IMR-90 (cell line): ENCODE measurements at regions not wholly inside any gene's neighbourhood (a gene's known extent, or its start where the extent isn't known, plus 50 kb on each side); places are given as distances from the start of the nearest gene placed in this dataset.

Experiments
- ATAC-seq: fragments of 200-7000 bp; cut with Tn5 transposase; 2 replicates; pipeline ENCODE4 v1.9.1; 2020; ENCODE audit warnings: low read depth, mild to moderate bottlenecking, moderate library complexity
- BruUV-seq: library from RNA; stranded (reverse); fragments of 400-500 nt; replicated peaks from 2 replicates; lab custom pipeline; 2021; lab: Mats Ljungman, UMichigan
- CTCF ChIA-PET: fragments of 300-600 bp; formaldehyde crosslinking; extraction: SDS; loops from one replicate; lab custom pipeline; 2021; ENCODE audit warnings: antibody characterized with exemption; lab: Yijun Ruan, JAX
- POLR2A ChIA-PET: fragments of 300-600 bp; sonication (Branson Sonifier 250); formaldehyde crosslinking; loops from one replicate; lab custom pipeline; 2022; ENCODE audit warnings: antibody characterized with exemption; ENCODE audit not compliant: unreplicated experiment; lab: Charles Lee
- DNase-seq: peaks from one replicate; pipeline ENCODE4 v3.0.0; 2013
- H2AFZ ChIP-seq: replicated peaks from 2 replicates; pipeline ENCODE3; 2013; ENCODE audit warnings: low read length, mild to moderate bottlenecking; ENCODE audit not compliant: poor library complexity
- H2AK5ac ChIP-seq: 2 replicates; pipeline ENCODE4 v1.6.1; 2013; ENCODE audit warnings: low read depth, low read length, inconsistent platforms
- H2AK9ac ChIP-seq: replicated peaks from 2 replicates; pipeline ENCODE3; 2013; ENCODE audit warnings: mild to moderate bottlenecking, low read depth, low read length, moderate library complexity; ENCODE audit not compliant: poor library complexity
- H2BK120ac ChIP-seq: 2 replicates; pipeline ENCODE4 v1.6.1; 2013; ENCODE audit warnings: low read depth, low read length, inconsistent platforms
- H2BK15ac ChIP-seq: 3 replicates; pipeline ENCODE4 v1.6.1; 2013; ENCODE audit warnings: low read depth, low read length, inconsistent platforms
- H2BK20ac ChIP-seq: 2 replicates; pipeline ENCODE4 v1.6.1; 2013; ENCODE audit warnings: low read depth, mild to moderate bottlenecking, inconsistent platforms, low read length, moderate library complexity
- H2BK5ac ChIP-seq: 2 replicates; pipeline ENCODE4 v1.6.1; 2013; ENCODE audit warnings: mild to moderate bottlenecking, low read depth, low read length, inconsistent platforms; ENCODE audit not compliant: poor library complexity, severe bottlenecking
- H3K14ac ChIP-seq: replicated peaks from 2 replicates; pipeline ENCODE4 v1.6.1; 2013; ENCODE audit warnings: low read depth, low read length, inconsistent platforms
- H3K18ac ChIP-seq: 2 replicates; pipeline ENCODE4 v1.6.1; 2013; ENCODE audit warnings: low read depth, low read length, control low read depth
- H3K23ac ChIP-seq: 2 replicates; pipeline ENCODE4 v1.6.1; 2013; ENCODE audit warnings: low read depth, low read length, inconsistent platforms
- H3K27ac ChIP-seq: 2 replicates; pipeline ENCODE4 v1.5.1; 2013; ENCODE audit warnings: mild to moderate bottlenecking, control low read depth, low read length; ENCODE audit not compliant: insufficient read depth
- H3K27me3 ChIP-seq: 2 replicates; pipeline ENCODE4 v1.6.1; 2013; ENCODE audit warnings: low read length; ENCODE audit not compliant: control insufficient read depth, insufficient read depth
- H3K36me3 ChIP-seq: 2 replicates; pipeline ENCODE4 v1.6.1; 2013; ENCODE audit warnings: low read length, mixed read lengths; ENCODE audit not compliant: control insufficient read depth, insufficient read depth
- H3K4ac ChIP-seq: 2 replicates; pipeline ENCODE4 v1.6.1; 2013; ENCODE audit warnings: low read depth, low read length, inconsistent platforms
- H3K4me1 ChIP-seq: 2 replicates; pipeline ENCODE4 v1.6.1; 2013; ENCODE audit warnings: low read length, mixed read lengths; ENCODE audit not compliant: control insufficient read depth, insufficient read depth
- H3K4me2 ChIP-seq: 2 replicates; pipeline ENCODE4 v1.6.1; 2013; ENCODE audit warnings: low read depth, mild to moderate bottlenecking, control low read depth, low read length, moderate library complexity
- H3K4me3 ChIP-seq: 2 replicates; pipeline ENCODE4 v1.5.1; 2013; ENCODE audit warnings: low read depth, mild to moderate bottlenecking, control low read depth, low read length, moderate library complexity; ENCODE audit not compliant: insufficient read depth
- H3K56ac ChIP-seq: 2 replicates; pipeline ENCODE4 v1.6.1; 2013; ENCODE audit warnings: low read length, inconsistent platforms; ENCODE audit not compliant: insufficient read depth; ENCODE audit errors: extremely low read depth
- H3K79me1 ChIP-seq, 2 experiments: 2 replicates each; pipeline ENCODE4 v1.6.1; 2013; ENCODE audit warnings: low read length in 2 of 2, inconsistent platforms in 1 of 2, low read depth in 1 of 2
- H3K9ac ChIP-seq: 2 replicates; pipeline ENCODE4 v1.6.1; 2013; ENCODE audit warnings: low read depth, low read length, control low read depth
- H3K9me1 ChIP-seq: 2 replicates; pipeline ENCODE4 v1.6.1; 2013; ENCODE audit warnings: low read length, inconsistent platforms; ENCODE audit not compliant: insufficient read depth
- H3K9me3 ChIP-seq: 2 replicates; pipeline ENCODE4 v1.6.1; 2013; ENCODE audit warnings: low read length; ENCODE audit not compliant: control insufficient read depth, insufficient read depth
- H4K20me1 ChIP-seq: 2 replicates; pipeline ENCODE4 v1.6.1; 2013; ENCODE audit warnings: low read length, inconsistent platforms; ENCODE audit not compliant: insufficient read depth
- H4K5ac ChIP-seq: 2 replicates; pipeline ENCODE4 v1.6.1; 2013; ENCODE audit warnings: mild to moderate bottlenecking, low read depth, low read length, control low read depth
- H4K8ac ChIP-seq, 2 experiments: 2 replicates each; pipeline ENCODE4 v1.6.1; 2013; ENCODE audit warnings: low read depth in 2 of 2, low read length in 2 of 2, control low read depth in 1 of 2, inconsistent platforms in 1 of 2
- H4K91ac ChIP-seq: 2 replicates; pipeline ENCODE4 v1.6.1; 2013; ENCODE audit warnings: low read depth, low read length, inconsistent platforms; ENCODE audit not compliant: insufficient read depth
- BHLHE40 ChIP-seq: fragments of 150-350 bp; IDR thresholded peaks from 2 replicates; pipeline ENCODE4 v1.6.1; 2016; ENCODE audit warnings: mild to moderate bottlenecking, low read depth, low read length
- CEBPB ChIP-seq: IDR thresholded peaks from 2 replicates; pipeline ENCODE4 v1.6.1; 2012; ENCODE audit warnings: low read depth, low read length, improper control_type of control experiment
- CHD1 ChIP-seq: IDR thresholded peaks from 2 replicates; pipeline ENCODE4 v1.6.1; 2012; ENCODE audit warnings: low read depth, low read length, improper control_type of control experiment
- CTCF ChIP-seq: conservative IDR thresholded peaks from 2 replicates; pipeline ENCODE4 v1.5.1; 2012; ENCODE audit warnings: mild to moderate bottlenecking, low read depth, low read length, improper control_type of control experiment
- FOS ChIP-seq: fragments of 150-350 bp; IDR thresholded peaks from 2 replicates; pipeline ENCODE4 v1.6.1; 2016; ENCODE audit warnings: low read depth, low read length
- MAFK ChIP-seq: IDR thresholded peaks from 2 replicates; pipeline ENCODE4 v1.6.1; 2012; ENCODE audit warnings: low read depth, low read length, improper control_type of control experiment
- MXI1 ChIP-seq: IDR thresholded peaks from 2 replicates; pipeline ENCODE4 v1.6.1; 2012; ENCODE audit warnings: low read depth, mild to moderate bottlenecking, low read length, moderate library complexity, borderline replicate concordance
- NFE2L2 ChIP-seq: fragments of 150-350 bp; IDR thresholded peaks from 2 replicates; pipeline ENCODE4 v1.6.1; 2016; ENCODE audit warnings: low read depth, mild to moderate bottlenecking, low read length
- POLR2A ChIP-seq: IDR thresholded peaks from 2 replicates; pipeline ENCODE4 v1.6.1; 2012; ENCODE audit warnings: mild to moderate bottlenecking, low read depth, low read length
- RAD21 ChIP-seq: IDR thresholded peaks from 2 replicates; pipeline ENCODE4 v1.6.1; 2012; ENCODE audit warnings: low read length, improper control_type of control experiment
- RCOR1 ChIP-seq: IDR thresholded peaks from 2 replicates; pipeline ENCODE4 v1.6.1; 2012; ENCODE audit warnings: mild to moderate bottlenecking, low read length, improper control_type of control experiment; ENCODE audit not compliant: insufficient replicate concordance
- RFX5 ChIP-seq: IDR thresholded peaks from 2 replicates; pipeline ENCODE4 v1.8.0; 2012; ENCODE audit warnings: low read depth, mild to moderate bottlenecking, low read length, moderate library complexity
- SMC3 ChIP-seq: fragments of 150-350 bp; IDR thresholded peaks from 2 replicates; pipeline ENCODE4 v1.6.1; 2016; ENCODE audit warnings: low read depth, mild to moderate bottlenecking, antibody characterized with exemption, low read length, moderate library complexity
- USF2 ChIP-seq: fragments of 150-350 bp; IDR thresholded peaks from 2 replicates; pipeline ENCODE4 v1.6.1; 2017; ENCODE audit warnings: mild to moderate bottlenecking, antibody characterized with exemption, low read length, low read depth
- WGBS, 2 experiments: methylation state at CpG; one replicate each; pipeline versions ENCODE4 v1.1.5 to v1.1.7; 2013; ENCODE audit warnings: missing lambda C conversion rate in 2 of 2; ENCODE audit not compliant: insufficient read length in 1 of 2; ENCODE audit errors: extremely low coverage in 2 of 2; 5-methylcytosine and 5-hydroxymethylcytosine counted together
- dilution Hi-C: fragments of 300-500 bp; cut with HindIII; formaldehyde crosslinking; loops from one replicate; pipeline ENCODE4 v1.14.3; 2018; ENCODE audit warnings: low sequenced_read_pairs; ENCODE audit not compliant: unreplicated experiment
- in situ Hi-C: fragments of 300-500 bp; cut with MboI; formaldehyde crosslinking; loops from 3 replicates; pipeline ENCODE4 v1.14.3; 2019; ENCODE audit warnings: low sequenced_read_pairs, inconsistent platforms, mixed read lengths
- intact Hi-C: fragments of 100-400 bp; cut with micrococcal nuclease; formaldehyde crosslinking; loops from 2 replicates; pipeline ENCODE4 v1.10.0; 2022
- TF ChIP-seq, protein P1 (sequence below): fragments of 150-350 bp; IDR thresholded peaks from 2 replicates; pipeline ENCODE4 v1.6.1; 2016; ENCODE audit warnings: low read depth, mild to moderate bottlenecking, low read length, moderate library complexity, borderline replicate concordance

GRCh38 chr16:35198223-35199199 lies 1739.1 kb downstream of the TP53TG3F start:
- in situ Hi-C loops: no loop called here
- no TSS peak for BruUV-seq
- CTCF ChIA-PET: no interaction called here
- TF ChIP-seq SMC3: no peak
- no peak for TF ChIP-seq FOS
- TF ChIP-seq CTCF: no peak
- TF ChIP-seq RAD21: no peak
- TF ChIP-seq BHLHE40: no peak
- no peak for TF ChIP-seq MXI1
- TF ChIP-seq, protein P1, sequence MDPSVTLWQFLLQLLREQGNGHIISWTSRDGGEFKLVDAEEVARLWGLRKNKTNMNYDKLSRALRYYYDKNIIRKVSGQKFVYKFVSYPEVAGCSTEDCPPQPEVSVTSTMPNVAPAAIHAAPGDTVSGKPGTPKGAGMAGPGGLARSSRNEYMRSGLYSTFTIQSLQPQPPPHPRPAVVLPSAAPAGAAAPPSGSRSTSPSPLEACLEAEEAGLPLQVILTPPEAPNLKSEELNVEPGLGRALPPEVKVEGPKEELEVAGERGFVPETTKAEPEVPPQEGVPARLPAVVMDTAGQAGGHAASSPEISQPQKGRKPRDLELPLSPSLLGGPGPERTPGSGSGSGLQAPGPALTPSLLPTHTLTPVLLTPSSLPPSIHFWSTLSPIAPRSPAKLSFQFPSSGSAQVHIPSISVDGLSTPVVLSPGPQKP: no peak
- no peak for TF ChIP-seq CEBPB
- TF ChIP-seq USF2: no peak
- TF ChIP-seq RCOR1: no peak
- no peak for TF ChIP-seq CHD1
- TF ChIP-seq NFE2L2: no peak
- no peak for TF ChIP-seq RFX5
- no peak for TF ChIP-seq POLR2A
- TF ChIP-seq MAFK: no peak

More at GRCh38 chr16:35198223-35199199, 1739.1 kb downstream of the TP53TG3F start:
- WGBS, 2 experiments: 63% methylated on average over 7 of the region's 26 CpGs; no CpG with 5 or more reads in 1 of the 2 experiments
- DNase-seq (no peak), ATAC-seq (no peak)
- no peak overlapping the region for H2BK120ac ChIP-seq
- H3K9me1 ChIP-seq: no peaks in the 10 kb centered on the region
- H3K4me2 ChIP-seq: no peak overlapping the region
- H3K79me1 ChIP-seq: no peaks in the 10 kb centered on the region
- H3K18ac ChIP-seq: no peak overlapping the region
- no peak overlapping the region for H3K27ac ChIP-seq
- H3K9me3 ChIP-seq: peaks cover 35% of the 10 kb centered on the region
- H2BK20ac ChIP-seq: no peak overlapping the region
- H2BK15ac ChIP-seq: no peak overlapping the region
- H2AK5ac ChIP-seq: no peak overlapping the region
- H3K4me3 ChIP-seq: no peak overlapping the region
- POLR2A ChIA-PET: no interaction called here
- H3K4me1 ChIP-seq: no peaks in the 10 kb centered on the region
- no peak overlapping the region for H4K8ac ChIP-seq
- H4K5ac ChIP-seq: no peak overlapping the region
- H3K14ac ChIP-seq: no peak overlapping the region
- H3K27me3 ChIP-seq: no peaks in the 10 kb centered on the region
- no peak overlapping the region for H3K9ac ChIP-seq
- intact Hi-C loops (no loop called here), dilution Hi-C loops (no loop called here)
- H3K4ac ChIP-seq: no peak overlapping the region
- H3K56ac ChIP-seq: no peak overlapping the region
- no peak overlapping the region for H4K91ac ChIP-seq
- no peak overlapping the region for H2AFZ ChIP-seq
- H2AK9ac ChIP-seq: peak overlapping the region; percentile 23
- no peaks in the 10 kb centered on the region for H4K20me1 ChIP-seq
- H2BK5ac ChIP-seq: no peak overlapping the region
- H3K36me3 ChIP-seq: no peaks in the 10 kb centered on the region
- H3K23ac ChIP-seq: no peak overlapping the region
